ENCODE measurements at regions not wholly inside any gene's neighbourhood (a gene's known extent, or its start where the extent isn't known, plus 50 kb on each side); places are given as distances from the start of the nearest gene placed in this dataset.

GRCh38 chr16:82459580-82460256, 167.1 kb upstream of the CDH13 start:
- no peak for TF ChIP-seq CTCF (IDR thresholded peaks at IDR 0.05)
- TF ChIP-seq EP300 (IDR thresholded peaks at IDR 0.05), result no peak
- TF ChIP-seq POLR2AphosphoS5 (IDR thresholded peaks at IDR 0.05), result no peak

Data from upper lobe of left lung (tissue), 4 donors.